Common myeloid progenitor, CD34-positive (primary cell): ENCODE measurements at regions not wholly inside any gene's neighbourhood (a gene's known extent, or its start where the extent isn't known, plus 50 kb on each side); places are given as distances from the start of the nearest gene placed in this dataset.

Experiments used
- CTCF ChIA-PET: fragments of 350-600 bp; sonication (Branson Sonifier 250); formaldehyde crosslinking; loops from one replicate; lab custom pipeline; 2021; ENCODE audit warnings: antibody characterized with exemption; lab: Charles Lee
- POLR2A ChIA-PET: fragments of 350-600 bp; sonication (Branson Sonifier 250); formaldehyde crosslinking; loops from one replicate; lab custom pipeline; 2021; ENCODE audit warnings: antibody characterized with exemption; lab: Charles Lee
- DNase-seq, 3 donors: peaks; one replicate each; pipeline versions ENCODE4 v3.0.0 to v3.0.0-alpha.2; 2013
- H3K27ac ChIP-seq, 2 experiments: 1 replicate in 1 of 2; 2 replicates in 1 of 2; pipeline ENCODE4 v1.7.0; 2013; ENCODE audit warnings: inconsistent platforms in 2 of 2, low read length in 2 of 2, mild to moderate bottlenecking in 2 of 2, low read depth in 1 of 2, moderate library complexity in 1 of 2; ENCODE audit not compliant: severe bottlenecking in 2 of 2, insufficient read depth in 1 of 2, poor library complexity in 1 of 2
- H3K27me3 ChIP-seq, 5 experiments: replicated peaks in 2 of 5; 1 replicate in 3 of 5; 2 replicates in 2 of 5; pipeline versions ENCODE4 v1.6.1 to v1.7.0; 2013; ENCODE audit warnings: low read length in 4 of 5, mild to moderate bottlenecking in 2 of 5, moderate library complexity in 2 of 5, inconsistent platforms in 1 of 5; ENCODE audit not compliant: insufficient read depth in 5 of 5, control insufficient read depth in 4 of 5
- H3K36me3 ChIP-seq, 4 experiments: 1 replicate in 2 of 4; 2 replicates in 2 of 4; pipeline versions ENCODE4 v1.6.1 to v1.7.0; 2013; ENCODE audit warnings: low read length in 3 of 4, control low read depth in 1 of 4, mild to moderate bottlenecking in 1 of 4; ENCODE audit not compliant: control insufficient read depth in 4 of 4, insufficient read depth in 4 of 4
- H3K4me1 ChIP-seq, 4 experiments: 1 replicate in 3 of 4; 2 replicates in 1 of 4; pipeline versions ENCODE4 v1.6.1 to v1.7.1; 2013; ENCODE audit warnings: low read length in 3 of 4, mild to moderate bottlenecking in 3 of 4, control low read depth in 1 of 4, inconsistent platforms in 1 of 4, moderate library complexity in 1 of 4; ENCODE audit not compliant: control insufficient read depth in 4 of 4, insufficient read depth in 4 of 4; ENCODE audit errors: control extremely low read depth in 1 of 4
- H3K4me3 ChIP-seq, 7 experiments: 1 replicate in 4 of 7; 2 replicates in 3 of 7; pipeline versions ENCODE4 v1.5.1 to v1.7.0; 2013; ENCODE audit warnings: mild to moderate bottlenecking in 7 of 7, low read length in 6 of 7, moderate library complexity in 6 of 7, inconsistent platforms in 2 of 7, low read depth in 2 of 7, control low read depth in 1 of 7; ENCODE audit not compliant: insufficient read depth in 4 of 7, control insufficient read depth in 1 of 7; ENCODE audit errors: extremely low read depth in 1 of 7
- H3K9me3 ChIP-seq, 5 experiments: 1 replicate in 4 of 5; 2 replicates in 1 of 5; pipeline versions ENCODE4 v1.6.1 to v1.7.1; 2013; ENCODE audit warnings: low read length in 4 of 5, mild to moderate bottlenecking in 2 of 5, inconsistent platforms in 1 of 5, low read depth in 1 of 5, moderate library complexity in 1 of 5; ENCODE audit not compliant: control insufficient read depth in 4 of 5, insufficient read depth in 2 of 5; ENCODE audit errors: control extremely low read depth in 1 of 5
- WGBS: methylation state at CpG from one replicate; pipeline ENCODE4 v1.1.5; 2013; ENCODE audit not compliant: insufficient coverage; 5-methylcytosine and 5-hydroxymethylcytosine counted together

GRCh38 chr1:87506147-87506546 is 177.5 kb downstream of the LMO4 start:
- no peak overlapping the region for H3K27ac ChIP-seq

GRCh38 chr1:87508247-87508787 is 179.6 kb downstream of the LMO4 start:
- no peak for DNase-seq
- Histone ChIP-seq H3K27ac (no peak overlapping the region), H3K36me3 (no peaks in the 10 kb centered on the region), H3K27me3 (no peaks in the 10 kb centered on the region), H3K4me3 (no peak overlapping the region), H3K4me1 (peaks cover 0 to 5% (median 0%) of the 10 kb centered on the region in 4 experiments), H3K9me3 (peaks cover 0 to 5% (median 0%) of the 10 kb centered on the region in 5 experiments)
- WGBS = no CpG with 5 or more reads among the region's 1 CpG
- ChIA-PET POLR2A (no interaction called here), CTCF (no interaction called here)

More at GRCh38 chr1:87506147-87506546, 177.5 kb downstream of the LMO4 start:
- H3K36me3 ChIP-seq = no peaks in the 10 kb centered on the region
- CTCF ChIA-PET = no interaction called here
- H3K4me3 ChIP-seq = no peak overlapping the region
- WGBS = 86% methylated on average over 8 of the region's 8 CpGs
- peaks cover 0 to 5% (median 0%) of the 10 kb centered on the region in 4 experiments for H3K4me1 ChIP-seq
- H3K27me3 ChIP-seq = no peaks in the 10 kb centered on the region
- DNase-seq = no peak
- POLR2A ChIA-PET = no interaction called here
- H3K9me3 ChIP-seq = peaks cover 0 to 5% (median 0%) of the 10 kb centered on the region in 5 experiments

- Histone ChIP-seq H3K4me1 (peaks cover 0 to 5% (median 0%) of the 10 kb centered on the region in 4 experiments), H3K4me3 (no peak overlapping the region), H3K27me3 (no peaks in the 10 kb centered on the region), H3K36me3 (no peaks in the 10 kb centered on the region), H3K9me3 (peaks cover 0 to 5% (median 0%) of the 10 kb centered on the region in 5 experiments), H3K27ac (no peak overlapping the region)
- ChIA-PET POLR2A (no interaction called here), CTCF (no interaction called here)
- DNase-seq = no peak
- WGBS = 100% methylated on average over 1 of the region's 3 CpGs
Measured at GRCh38 chr1:87510540-87510939, 181.9 kb downstream of the LMO4 start.

GRCh38 chr1:87511449-87511848 is 182.8 kb downstream of the LMO4 start:
- POLR2A ChIA-PET = no interaction called here
- DNase-seq = no peak
- CTCF ChIA-PET = no interaction called here
- H3K4me1 ChIP-seq = peaks cover 0 to 5% (median 0%) of the 10 kb centered on the region in 4 experiments
- no peaks in the 10 kb centered on the region for H3K27me3 ChIP-seq
- no CpG with 5 or more reads among the region's 1 CpG for WGBS
- H3K27ac ChIP-seq = no peak overlapping the region
- peaks cover 0 to 5% (median 0%) of the 10 kb centered on the region in 5 experiments for H3K9me3 ChIP-seq
- H3K36me3 ChIP-seq = no peaks in the 10 kb centered on the region
- H3K4me3 ChIP-seq = no peak overlapping the region

GRCh38 chr1:87512431-87512830 is 183.8 kb downstream of the LMO4 start:
- WGBS = 56% methylated on average over 2 of the region's 2 CpGs
- H3K4me1 ChIP-seq = no peaks in the 10 kb centered on the region
- no peaks in the 10 kb centered on the region for H3K27me3 ChIP-seq
- CTCF ChIA-PET = no interaction called here
- no peak overlapping the region for H3K4me3 ChIP-seq
- no peak for DNase-seq
- H3K27ac ChIP-seq = no peak overlapping the region
- H3K9me3 ChIP-seq = peaks cover 0 to 5% (median 0%) of the 10 kb centered on the region in 5 experiments
- POLR2A ChIA-PET = no interaction called here
- no peaks in the 10 kb centered on the region for H3K36me3 ChIP-seq

GRCh38 chr1:87513255-87513654 is 184.6 kb downstream of the LMO4 start:
- Histone ChIP-seq H3K4me3 (no peak overlapping the region), H3K36me3 (no peaks in the 10 kb centered on the region), H3K27ac (no peak overlapping the region), H3K27me3 (no peaks in the 10 kb centered on the region), H3K9me3 (peaks cover 0 to 5% (median 0%) of the 10 kb centered on the region in 5 experiments), H3K4me1 (no peaks in the 10 kb centered on the region)
- DNase-seq = no peak
- ChIA-PET CTCF (no interaction called here), POLR2A (no interaction called here)
- WGBS = 60% methylated on average over 1 of the region's 4 CpGs

- POLR2A ChIA-PET = no interaction called here
- Histone ChIP-seq H3K4me1 (no peaks in the 10 kb centered on the region), H3K9me3 (peaks cover 0 to 5% (median 0%) of the 10 kb centered on the region in 5 experiments), H3K27me3 (no peaks in the 10 kb centered on the region), H3K27ac (no peak overlapping the region), H3K36me3 (no peaks in the 10 kb centered on the region), H3K4me3 (no peak overlapping the region)
- CTCF ChIA-PET = no interaction called here
- no peak for DNase-seq
- 75% methylated on average over 2 of the region's 4 CpGs for WGBS
Measured at GRCh38 chr1:87513966-87514660, 185.4 kb downstream of the LMO4 start.
